A673 (cell line): ENCODE measurements at regions not wholly inside any gene's neighbourhood (a gene's known extent, or its start where the extent isn't known, plus 50 kb on each side); places are given as distances from the start of the nearest gene placed in this dataset.

Source experiments
- EZH2 ChIP-seq: fragments of 200-600 bp; sonication (generic); IDR thresholded peaks from 2 replicates; pipeline ENCODE4 v1.6.1; 2017; ENCODE audit warnings: borderline replicate concordance, low read depth, mild to moderate bottlenecking, mixed read lengths, antibody characterized with exemption, low read length; ENCODE audit not compliant: poor library complexity, severe bottlenecking
- TF ChIP-seq, protein P1 (sequence below): fragments of 300-800, 200-600 bp; sonication (generic); conservative IDR thresholded peaks from 2 replicates; pipeline ENCODE4 v1.5.1; 2017; ENCODE audit warnings: low read depth, mild to moderate bottlenecking, antibody characterized with exemption, low read length, moderate library complexity, mixed read lengths

DNA sequence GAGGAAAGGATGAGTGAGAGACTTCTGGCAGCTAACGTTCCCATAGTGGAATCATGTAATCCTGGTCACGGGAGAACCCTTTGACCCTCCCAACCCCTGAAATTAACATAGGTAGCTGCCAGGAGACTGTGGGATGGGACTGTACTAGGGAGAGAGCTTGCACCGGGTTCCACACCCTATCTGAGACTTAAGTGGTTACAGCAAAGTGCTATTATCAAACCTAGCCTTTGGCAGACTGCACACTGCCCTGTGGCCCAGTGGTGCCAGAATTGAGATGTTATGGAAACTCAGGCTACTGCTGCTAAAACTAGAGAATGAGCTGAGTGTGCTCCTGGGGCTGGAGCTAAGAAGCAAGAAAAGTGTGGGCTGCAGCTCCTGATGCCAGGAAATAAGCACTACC is 79.6 kb upstream of the PDC start:
- TF ChIP-seq, protein P1, sequence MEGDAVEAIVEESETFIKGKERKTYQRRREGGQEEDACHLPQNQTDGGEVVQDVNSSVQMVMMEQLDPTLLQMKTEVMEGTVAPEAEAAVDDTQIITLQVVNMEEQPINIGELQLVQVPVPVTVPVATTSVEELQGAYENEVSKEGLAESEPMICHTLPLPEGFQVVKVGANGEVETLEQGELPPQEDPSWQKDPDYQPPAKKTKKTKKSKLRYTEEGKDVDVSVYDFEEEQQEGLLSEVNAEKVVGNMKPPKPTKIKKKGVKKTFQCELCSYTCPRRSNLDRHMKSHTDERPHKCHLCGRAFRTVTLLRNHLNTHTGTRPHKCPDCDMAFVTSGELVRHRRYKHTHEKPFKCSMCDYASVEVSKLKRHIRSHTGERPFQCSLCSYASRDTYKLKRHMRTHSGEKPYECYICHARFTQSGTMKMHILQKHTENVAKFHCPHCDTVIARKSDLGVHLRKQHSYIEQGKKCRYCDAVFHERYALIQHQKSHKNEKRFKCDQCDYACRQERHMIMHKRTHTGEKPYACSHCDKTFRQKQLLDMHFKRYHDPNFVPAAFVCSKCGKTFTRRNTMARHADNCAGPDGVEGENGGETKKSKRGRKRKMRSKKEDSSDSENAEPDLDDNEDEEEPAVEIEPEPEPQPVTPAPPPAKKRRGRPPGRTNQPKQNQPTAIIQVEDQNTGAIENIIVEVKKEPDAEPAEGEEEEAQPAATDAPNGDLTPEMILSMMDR: no peak
- no peak for TF ChIP-seq EZH2
